H1 (cell line): ENCODE measurements at regions not wholly inside any gene's neighbourhood (a gene's known extent, or its start where the extent isn't known, plus 50 kb on each side); places are given as distances from the start of the nearest gene placed in this dataset.

Experiments
- CTCF ChIA-PET: fragments of 300-600 bp; sonication (Branson Sonifier 250); formaldehyde crosslinking; loops from one replicate; lab custom pipeline; 2021; ENCODE audit not compliant: partially characterized antibody; lab: Charles Lee
- POLR2A ChIA-PET: fragments of 300-600 bp; sonication (Branson Sonifier 250); formaldehyde crosslinking; loops from one replicate; lab custom pipeline; 2021; ENCODE audit warnings: inconsistent platforms; ENCODE audit not compliant: partially characterized antibody; lab: Charles Lee
- DNase-seq, 2 experiments: peaks; one replicate each; pipeline versions ENCODE4 v3.0.0 to v3.0.0-alpha.2; 2010 to 2022; ENCODE audit warnings: low spot score in 2 of 2, low read depth in 1 of 2, mixed read lengths in 1 of 2
- FAIRE-seq: peaks from 2 replicates; lab custom pipeline; 2011; peaks lifted over from hg19 to GRCh38; lab: Jason Lieb, UNC
- H2AFZ ChIP-seq: 2 replicates; pipeline ENCODE4 v1.8.1; 2012; ENCODE audit warnings: low read length, inconsistent platforms
- H2AK5ac ChIP-seq: 2 replicates; pipeline ENCODE4 v1.6.1; 2013; ENCODE audit warnings: low read depth, low read length
- H2BK120ac ChIP-seq: replicated peaks from 2 replicates; pipeline ENCODE3; 2013; ENCODE audit warnings: low read depth, low read length, inconsistent platforms
- H2BK12ac ChIP-seq: 2 replicates; pipeline ENCODE4 v1.6.1; 2013; ENCODE audit warnings: low read depth, low read length
- H2BK15ac ChIP-seq: 2 replicates; pipeline ENCODE4 v1.6.1; 2013; ENCODE audit warnings: low read length
- H2BK20ac ChIP-seq: 2 replicates; pipeline ENCODE4 v1.6.1; 2013; ENCODE audit warnings: low read length
- H2BK5ac ChIP-seq: 2 replicates; pipeline ENCODE4 v1.6.1; 2013; ENCODE audit warnings: low read depth, low read length
- H3K14ac ChIP-seq: 2 replicates; pipeline ENCODE4 v1.6.1; 2013; ENCODE audit warnings: inconsistent platforms; ENCODE audit not compliant: insufficient read length
- H3K18ac ChIP-seq: 2 replicates; pipeline ENCODE4 v1.6.1; 2013; ENCODE audit warnings: low read length; ENCODE audit errors: extremely low read depth
- H3K23ac ChIP-seq: 2 replicates; pipeline ENCODE4 v1.6.1; 2013; ENCODE audit warnings: inconsistent platforms; ENCODE audit not compliant: insufficient read length
- H3K23me2 ChIP-seq: 2 replicates; pipeline ENCODE4 v1.6.1; 2013; ENCODE audit warnings: low read depth, low read length
- H3K27ac ChIP-seq: 2 replicates; pipeline ENCODE4 v1.6.1; 2011; ENCODE audit warnings: low read depth, low read length, inconsistent platforms
- H3K27me3 ChIP-seq, 4 experiments: replicated peaks in 1 of 4; 1 replicate in 1 of 4; 2 replicates in 3 of 4; pipeline versions ENCODE4 v1.6.1 to v1.8.1; 2011 to 2013; ENCODE audit warnings: low read length in 3 of 4, mild to moderate bottlenecking in 3 of 4, inconsistent platforms in 2 of 4, mixed read lengths in 2 of 4, moderate library complexity in 1 of 4; ENCODE audit not compliant: control insufficient read depth in 3 of 4, insufficient read depth in 3 of 4; ENCODE audit errors: extremely low read depth in 1 of 4
- H3K36me3 ChIP-seq, 4 experiments: 2 replicates each; pipeline versions ENCODE4 v1.6.1 to v1.8.1; 2011 to 2013; ENCODE audit warnings: mild to moderate bottlenecking in 4 of 4, low read length in 3 of 4, moderate library complexity in 2 of 4, control low read depth in 1 of 4, inconsistent platforms in 1 of 4; ENCODE audit not compliant: insufficient read depth in 4 of 4, control insufficient read depth in 2 of 4
- H3K4ac ChIP-seq: replicated peaks from 2 replicates; pipeline ENCODE3; 2013; ENCODE audit warnings: low read length, low read depth, mixed read lengths, inconsistent platforms; ENCODE audit not compliant: insufficient read length
- H3K4me1 ChIP-seq, 4 experiments: replicated peaks in 1 of 4; 1 replicate in 1 of 4; 2 replicates in 3 of 4; pipeline versions ENCODE4 v1.6.1 to v1.8.1; 2011 to 2013; ENCODE audit warnings: low read length in 3 of 4, inconsistent platforms in 2 of 4, mixed read lengths in 1 of 4; ENCODE audit not compliant: insufficient read depth in 4 of 4, control insufficient read depth in 3 of 4
- H3K4me2 ChIP-seq, 2 experiments: 2 replicates each; pipeline versions ENCODE4 v1.6.1 to v1.8.1; 2011 to 2013; ENCODE audit warnings: low read depth in 2 of 2, low read length in 2 of 2, control low read depth in 1 of 2, inconsistent platforms in 1 of 2, mild to moderate bottlenecking in 1 of 2; ENCODE audit not compliant: insufficient read depth in 1 of 2
- H3K4me3 ChIP-seq, 4 experiments: fragments of 200-600, 300-600 bp in 1 of 4; sonication (generic), shearing (Covaris generic), sonication (Bioruptor Twin) in 1 of 4; 2 replicates each; pipeline versions ENCODE4 v1.5.1 to v1.8.1; 2011 to 2016; ENCODE audit warnings: low read length in 4 of 4, low read depth in 3 of 4, control low read depth in 2 of 4, inconsistent platforms in 2 of 4, mild to moderate bottlenecking in 2 of 4, mixed read lengths in 1 of 4, moderate library complexity in 1 of 4; ENCODE audit not compliant: insufficient read depth in 2 of 4; ENCODE audit errors: extremely low read depth in 1 of 4
- H3K56ac ChIP-seq: replicated peaks from 2 replicates; pipeline ENCODE3; 2013; ENCODE audit warnings: low read depth, mild to moderate bottlenecking, mixed read lengths, low read length, inconsistent platforms; ENCODE audit not compliant: insufficient read length
- H3K79me1 ChIP-seq: 2 replicates; pipeline ENCODE4 v1.6.1; 2013; ENCODE audit warnings: low read depth, low read length, control low read depth
- H3K79me2 ChIP-seq, 2 experiments: 2 replicates each; pipeline versions ENCODE4 v1.6.1 to v1.8.1; 2012 to 2013; ENCODE audit warnings: low read length in 2 of 2, mild to moderate bottlenecking in 2 of 2, inconsistent platforms in 1 of 2; ENCODE audit not compliant: insufficient read depth in 2 of 2, control insufficient read depth in 1 of 2
- H3K9ac ChIP-seq, 4 experiments: replicated peaks in 1 of 4; 1 replicate in 1 of 4; 2 replicates in 3 of 4; pipeline versions ENCODE4 v1.6.1 to v1.8.1; 2011 to 2013; ENCODE audit warnings: low read depth in 3 of 4, low read length in 3 of 4, control low read depth in 2 of 4, mild to moderate bottlenecking in 2 of 4, moderate library complexity in 2 of 4, inconsistent platforms in 1 of 4; ENCODE audit errors: extremely low read depth in 1 of 4
- H3K9me3 ChIP-seq, 2 experiments: 2 replicates each; pipeline versions ENCODE4 v1.6.1 to v1.8.1; 2012 to 2013; ENCODE audit warnings: mild to moderate bottlenecking in 2 of 2, moderate library complexity in 2 of 2, control low read depth in 1 of 2, inconsistent platforms in 1 of 2, low read depth in 1 of 2, low read length in 1 of 2, mixed read lengths in 1 of 2; ENCODE audit not compliant: insufficient read depth in 2 of 2
- H4K20me1 ChIP-seq, 2 experiments: replicated peaks in 1 of 2; 2 replicates each; pipeline versions ENCODE3 to v1.8.1; 2011 to 2013; ENCODE audit warnings: inconsistent platforms in 2 of 2, low read length in 2 of 2, mild to moderate bottlenecking in 1 of 2; ENCODE audit not compliant: insufficient read depth in 2 of 2, control insufficient read depth in 1 of 2
- H4K5ac ChIP-seq: 2 replicates; pipeline ENCODE4 v1.6.1; 2013; ENCODE audit warnings: low read length, low read depth, mixed read lengths, inconsistent platforms; ENCODE audit not compliant: insufficient read length
- H4K8ac ChIP-seq: 2 replicates; pipeline ENCODE4 v1.8.0; 2013; ENCODE audit warnings: mild to moderate bottlenecking, moderate library complexity, low read length, inconsistent platforms; ENCODE audit not compliant: insufficient read depth; ENCODE audit errors: extremely low read depth
- H4K91ac ChIP-seq: replicated peaks from 2 replicates; pipeline ENCODE3; 2013; ENCODE audit warnings: low read length, mixed read lengths, inconsistent platforms; ENCODE audit not compliant: insufficient read length
- CBX5 ChIP-seq: fragments of 300-800, 300-1000 bp; sonication (generic); IDR thresholded peaks from 2 replicates; pipeline ENCODE4 v1.7.1; 2016; ENCODE audit warnings: antibody characterized with exemption, low read length, low read depth
- CEBPB ChIP-seq: IDR thresholded peaks from 2 replicates; pipeline ENCODE4 v1.6.1; 2012; ENCODE audit warnings: low read depth, low read length
- WGBS, 2 experiments: shearing (Covaris generic) in 1 of 2; methylation state at CpG; one replicate each; pipeline versions ENCODE4 v1.1.6 to v1.1.7; 2013 to 2015; ENCODE audit warnings: low lambda C conversion rate in 2 of 2, mixed read lengths in 2 of 2, inconsistent platforms in 1 of 2, low coverage in 1 of 2, missing lambda C conversion rate in 1 of 2; ENCODE audit not compliant: insufficient replicate concordance in 2 of 2, insufficient coverage in 1 of 2, insufficient read length in 1 of 2; ENCODE audit errors: extremely low coverage in 1 of 2, missing lambda C conversion rate in 1 of 2; 5-methylcytosine and 5-hydroxymethylcytosine counted together

- no peak overlapping the region for H3K27ac ChIP-seq
- H3K4me1 ChIP-seq = no peaks in the 10 kb centered on the region
- H3K9me3 ChIP-seq = no peaks in the 10 kb centered on the region
- FAIRE-seq (no peak), DNase-seq (no peak)
- H2AFZ ChIP-seq = no peak overlapping the region
- no peak overlapping the region for H3K18ac ChIP-seq
- H2BK20ac ChIP-seq = no peak overlapping the region
- H3K4me2 ChIP-seq = no peak overlapping the region
- H2BK12ac ChIP-seq = no peak overlapping the region
- H2BK15ac ChIP-seq = no peak overlapping the region
- H3K4ac ChIP-seq = no peak overlapping the region
- no peak overlapping the region for H2BK120ac ChIP-seq
- no peak overlapping the region for H3K4me3 ChIP-seq
- no peak overlapping the region for H3K56ac ChIP-seq
- H2AK5ac ChIP-seq = no peak overlapping the region
- whole genome bisulfite sequencing, 2 experiments = 92% methylated on average over 4 of the region's 4 CpGs; no CpG with 5 or more reads in 1 of the 2 experiments
- CTCF ChIA-PET = no interaction called here
- no peak overlapping the region for H4K5ac ChIP-seq
- TF ChIP-seq CBX5 (no peak), CEBPB (peak; percentile 82; the same call in 1 of the 2 replicates)
- H3K27me3 ChIP-seq = no peaks in the 10 kb centered on the region
- no peak overlapping the region for H2BK5ac ChIP-seq
- H3K79me1 ChIP-seq = no peaks in the 10 kb centered on the region
- no peak overlapping the region for H3K14ac ChIP-seq
- no peak overlapping the region for H4K8ac ChIP-seq
- POLR2A ChIA-PET = no interaction called here
- H3K23ac ChIP-seq = no peak overlapping the region
- H3K36me3 ChIP-seq = no peaks in the 10 kb centered on the region
- H4K91ac ChIP-seq = no peak overlapping the region
- H3K9ac ChIP-seq = no peak overlapping the region
- no peaks in the 10 kb centered on the region for H3K23me2 ChIP-seq
- H4K20me1 ChIP-seq = no peaks in the 10 kb centered on the region
- H3K79me2 ChIP-seq = no peaks in the 10 kb centered on the region
Observed at GRCh38 chrX:125926295-125926694, 239.8 kb downstream of the DCAF12L2 start.
